Thyroid gland (tissue), 4 donors: ENCODE measurements at regions not wholly inside any gene's neighbourhood (a gene's known extent, or its start where the extent isn't known, plus 50 kb on each side); places are given as distances from the start of the nearest gene placed in this dataset.

ENCODE experiments used
- POLR2A ChIP-seq, 2 donors: fragments of 450-650 bp; IDR thresholded peaks; one replicate each; pipeline ENCODE4 v1.6.1; 2017; ENCODE audit warnings: antibody characterized with exemption in 2 of 2, mild to moderate bottlenecking in 2 of 2, moderate library complexity in 1 of 2
- TF ChIP-seq, protein P1 (sequence below), 6 experiments: fragments of 200-600 bp in 3 of 6; fragments of 450-650 bp in 3 of 6; sonication (generic) in 3 of 6; IDR thresholded peaks; one replicate each; pipeline ENCODE4 v1.5.1; 2016 to 2019; ENCODE audit warnings: antibody characterized with exemption in 6 of 6, mild to moderate bottlenecking in 2 of 6, inconsistent platforms in 1 of 6, moderate library complexity in 1 of 6

DNA sequence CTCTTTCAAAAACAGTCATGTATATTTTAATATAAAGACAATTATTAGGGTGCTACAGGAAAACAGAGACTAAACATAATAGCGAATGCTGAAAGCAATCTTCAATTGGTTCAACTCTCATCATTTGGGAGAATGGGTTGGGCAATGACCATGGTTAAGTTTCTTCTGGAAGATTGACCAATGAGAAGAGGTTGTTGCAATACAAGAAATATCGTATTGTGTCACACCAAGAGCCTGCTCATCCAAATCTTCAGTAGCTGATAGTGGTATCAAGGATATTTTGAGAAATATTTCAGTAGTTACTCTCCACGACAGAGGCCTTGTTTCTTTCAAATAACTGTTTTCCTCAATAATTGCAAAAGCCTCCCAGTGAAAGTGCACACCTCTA is 83.0 kb upstream of the FNDC3A start:
- TF ChIP-seq, protein P1, sequence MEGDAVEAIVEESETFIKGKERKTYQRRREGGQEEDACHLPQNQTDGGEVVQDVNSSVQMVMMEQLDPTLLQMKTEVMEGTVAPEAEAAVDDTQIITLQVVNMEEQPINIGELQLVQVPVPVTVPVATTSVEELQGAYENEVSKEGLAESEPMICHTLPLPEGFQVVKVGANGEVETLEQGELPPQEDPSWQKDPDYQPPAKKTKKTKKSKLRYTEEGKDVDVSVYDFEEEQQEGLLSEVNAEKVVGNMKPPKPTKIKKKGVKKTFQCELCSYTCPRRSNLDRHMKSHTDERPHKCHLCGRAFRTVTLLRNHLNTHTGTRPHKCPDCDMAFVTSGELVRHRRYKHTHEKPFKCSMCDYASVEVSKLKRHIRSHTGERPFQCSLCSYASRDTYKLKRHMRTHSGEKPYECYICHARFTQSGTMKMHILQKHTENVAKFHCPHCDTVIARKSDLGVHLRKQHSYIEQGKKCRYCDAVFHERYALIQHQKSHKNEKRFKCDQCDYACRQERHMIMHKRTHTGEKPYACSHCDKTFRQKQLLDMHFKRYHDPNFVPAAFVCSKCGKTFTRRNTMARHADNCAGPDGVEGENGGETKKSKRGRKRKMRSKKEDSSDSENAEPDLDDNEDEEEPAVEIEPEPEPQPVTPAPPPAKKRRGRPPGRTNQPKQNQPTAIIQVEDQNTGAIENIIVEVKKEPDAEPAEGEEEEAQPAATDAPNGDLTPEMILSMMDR (IDR thresholded peaks at IDR 0.05), result no peak
- no peak for TF ChIP-seq POLR2A (IDR thresholded peaks at IDR 0.05)
